Liver (tissue), 8 donors: ENCODE measurements at regions not wholly inside any gene's neighbourhood (a gene's known extent, or its start where the extent isn't known, plus 50 kb on each side); places are given as distances from the start of the nearest gene placed in this dataset.

Experiments
- DNase-seq: peaks from one replicate; pipeline ENCODE4 v3.0.0-alpha.2; 2017; ENCODE audit warnings: low spot score
- H3K27ac ChIP-seq, 2 donors: one replicate each; pipeline ENCODE4 v1.7.0; 2013; ENCODE audit warnings: inconsistent platforms in 2 of 2, low read length in 2 of 2, control low read depth in 1 of 2, low read depth in 1 of 2, mild to moderate bottlenecking in 1 of 2
- H3K27me3 ChIP-seq, 4 donors: one replicate each; pipeline versions ENCODE4 v1.6.1 to v1.7.0; 2013; ENCODE audit warnings: low read length in 3 of 4, inconsistent platforms in 1 of 4, mild to moderate bottlenecking in 1 of 4, moderate library complexity in 1 of 4; ENCODE audit not compliant: control insufficient read depth in 4 of 4, insufficient read depth in 4 of 4
- H3K36me3 ChIP-seq, 4 donors: one replicate each; pipeline versions ENCODE4 v1.6.1 to v1.7.0; 2013; ENCODE audit warnings: low read length in 3 of 4, mild to moderate bottlenecking in 3 of 4, low read depth in 1 of 4, moderate library complexity in 1 of 4; ENCODE audit not compliant: control insufficient read depth in 4 of 4, insufficient read depth in 3 of 4
- H3K4me1 ChIP-seq, 4 donors: one replicate each; pipeline versions ENCODE4 v1.6.1 to v1.7.0; 2013; ENCODE audit warnings: low read length in 3 of 4, mild to moderate bottlenecking in 3 of 4, moderate library complexity in 1 of 4; ENCODE audit not compliant: control insufficient read depth in 4 of 4, insufficient read depth in 4 of 4
- H3K4me3 ChIP-seq, 3 donors: one replicate each; pipeline versions ENCODE4 v1.6.1 to v1.7.0; 2013; ENCODE audit warnings: low read length in 3 of 3, control low read depth in 1 of 3, low read depth in 1 of 3, mild to moderate bottlenecking in 1 of 3
- H3K9ac ChIP-seq, 2 donors: one replicate each; pipeline ENCODE4 v1.7.0; 2013; ENCODE audit warnings: low read length in 2 of 2, mild to moderate bottlenecking in 2 of 2, moderate library complexity in 2 of 2, control low read depth in 1 of 2, low read depth in 1 of 2
- H3K9me3 ChIP-seq, 4 donors: one replicate each; pipeline versions ENCODE4 v1.6.1 to v1.7.0; 2013; ENCODE audit warnings: low read length in 3 of 4; ENCODE audit not compliant: control insufficient read depth in 4 of 4
- ATF3 ChIP-seq: IDR thresholded peaks from 2 replicates; pipeline ENCODE4 v1.6.1; 2016; ENCODE audit warnings: antibody characterized with exemption
- CTCF ChIP-seq: fragments of 150-350 bp; IDR thresholded peaks from 2 replicates; pipeline ENCODE4 v1.5.1; 2017; ENCODE audit warnings: improper control_type of control experiment, low read depth, low read length; ENCODE audit not compliant: missing input control
- FOXA1 ChIP-seq: IDR thresholded peaks from 2 replicates; pipeline ENCODE4 v1.6.1; 2016; ENCODE audit warnings: antibody characterized with exemption
- FOXA2 ChIP-seq: IDR thresholded peaks from 2 replicates; pipeline ENCODE4 v1.6.1; 2016; ENCODE audit warnings: antibody characterized with exemption
- GABPA ChIP-seq, 2 donors: IDR thresholded peaks in 1 of 2; conservative IDR thresholded peaks in 1 of 2; 2 replicates each; pipeline ENCODE4 v1.6.1; 2016; ENCODE audit warnings: antibody characterized with exemption in 2 of 2, mild to moderate bottlenecking in 1 of 2, moderate library complexity in 1 of 2
- HNF4A ChIP-seq, 2 donors: conservative IDR thresholded peaks; 2 replicates each; pipeline ENCODE4 v1.6.1; 2016; ENCODE audit warnings: antibody characterized with exemption in 2 of 2, mild to moderate bottlenecking in 2 of 2
- HNF4G ChIP-seq: IDR thresholded peaks from 2 replicates; pipeline ENCODE4 v1.6.1; 2016; ENCODE audit warnings: antibody characterized with exemption
- JUND ChIP-seq, 2 donors: IDR thresholded peaks; 2 replicates each; pipeline ENCODE4 v1.6.1; 2016; ENCODE audit warnings: antibody characterized with exemption in 2 of 2
- NR2F2 ChIP-seq: IDR thresholded peaks from 2 replicates; pipeline ENCODE4 v1.6.1; 2016; ENCODE audit warnings: antibody characterized with exemption
- RAD21 ChIP-seq, 2 donors: IDR thresholded peaks; 2 replicates each; pipeline ENCODE4 v1.6.1; 2016; ENCODE audit warnings: antibody characterized with exemption in 2 of 2, mild to moderate bottlenecking in 2 of 2
- REST ChIP-seq: IDR thresholded peaks from 2 replicates; pipeline ENCODE4 v1.6.1; 2016; ENCODE audit warnings: antibody characterized with exemption, mild to moderate bottlenecking
- SP1 ChIP-seq: IDR thresholded peaks from 2 replicates; pipeline ENCODE4 v1.6.1; 2018; ENCODE audit warnings: antibody characterized with exemption, mild to moderate bottlenecking
- TAF1 ChIP-seq: conservative IDR thresholded peaks from 2 replicates; pipeline ENCODE4 v1.6.1; 2016; ENCODE audit warnings: antibody characterized with exemption, mild to moderate bottlenecking
- YY1 ChIP-seq: IDR thresholded peaks from 2 replicates; pipeline ENCODE4 v1.6.1; 2016; ENCODE audit warnings: antibody characterized with exemption, mild to moderate bottlenecking
- WGBS: extraction: QIAGEN DNeasy Blood & Tissue Kit; methylation state at CpG from one replicate; pipeline ENCODE4 v1.1.7; 2013; 5-methylcytosine and 5-hydroxymethylcytosine counted together
- TF ChIP-seq, protein P1 (sequence below): IDR thresholded peaks from 2 replicates; pipeline ENCODE4 v1.6.1; 2016; ENCODE audit warnings: antibody characterized with exemption
- TF ChIP-seq, protein P2 (sequence below): IDR thresholded peaks from 2 replicates; pipeline ENCODE4 v1.6.1; 2016; ENCODE audit warnings: antibody characterized with exemption
- donor health status: healthy.
- donor health status: healthy.
- donor health status: healthy.
- donor health status: healthy.
- donor health status: healthy.

DNA sequence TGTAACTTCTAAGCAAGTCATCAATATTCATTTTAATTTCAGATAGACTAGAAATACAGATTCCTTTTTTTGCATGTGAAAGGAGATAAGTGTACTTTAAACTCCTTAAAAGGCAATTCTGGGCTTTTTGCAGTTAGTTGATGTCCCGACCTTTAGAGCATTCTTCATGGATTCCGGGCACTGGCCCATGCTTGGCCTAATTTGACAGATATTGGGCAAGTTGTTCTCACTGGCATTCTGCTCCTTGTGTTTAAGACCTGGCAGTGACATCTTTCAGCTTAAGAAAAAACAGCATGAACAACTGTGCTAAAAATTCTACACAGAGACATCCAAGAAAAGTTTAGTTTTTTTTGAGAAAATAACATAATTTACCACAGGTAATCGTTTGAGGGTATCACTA, 1037.2 kb downstream of the PCDH18 start:
- DNase-seq, result no peak

DNA sequence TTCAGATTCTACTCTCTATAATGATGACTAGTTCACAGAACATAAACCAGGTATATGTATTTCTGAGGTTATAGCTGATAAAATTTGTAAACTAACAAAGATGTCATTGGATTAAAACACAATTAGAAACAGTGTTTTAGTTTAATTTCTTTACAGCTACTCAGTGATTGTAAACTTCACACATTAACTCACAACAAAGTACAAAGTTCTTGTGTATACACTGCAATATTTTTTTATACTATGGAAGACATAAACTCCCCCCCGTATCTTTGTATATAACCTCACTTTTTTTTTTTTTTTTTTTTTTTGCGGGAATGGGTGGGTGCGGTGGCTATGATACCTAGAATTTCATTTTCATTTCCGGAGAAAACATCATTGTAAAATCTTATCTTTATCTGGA, 1043.2 kb downstream of the PCDH18 start:
- H3K27me3 ChIP-seq, result no peaks in the 10 kb centered on the region
- no peaks in the 10 kb centered on the region for H3K9me3 ChIP-seq
- no peak overlapping the region for H3K27ac ChIP-seq
- no peaks in the 10 kb centered on the region for H3K4me1 ChIP-seq
- 62% methylated on average over 4 of the region's 4 CpGs for WGBS
- no peak overlapping the region for H3K9ac ChIP-seq
- no peaks in the 10 kb centered on the region for H3K36me3 ChIP-seq
- H3K4me3 ChIP-seq, result no peak overlapping the region
- DNase-seq, result no peak
- TF ChIP-seq, protein P1, sequence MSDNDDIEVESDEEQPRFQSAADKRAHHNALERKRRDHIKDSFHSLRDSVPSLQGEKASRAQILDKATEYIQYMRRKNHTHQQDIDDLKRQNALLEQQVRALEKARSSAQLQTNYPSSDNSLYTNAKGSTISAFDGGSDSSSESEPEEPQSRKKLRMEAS, result no peak
- TF ChIP-seq GABPA (IDR thresholded peaks at IDR 0.05 in 1 of 2, conservative IDR thresholded peaks at IDR 0.05 in 1 of 2), result no peak
- TF ChIP-seq, protein P2, sequence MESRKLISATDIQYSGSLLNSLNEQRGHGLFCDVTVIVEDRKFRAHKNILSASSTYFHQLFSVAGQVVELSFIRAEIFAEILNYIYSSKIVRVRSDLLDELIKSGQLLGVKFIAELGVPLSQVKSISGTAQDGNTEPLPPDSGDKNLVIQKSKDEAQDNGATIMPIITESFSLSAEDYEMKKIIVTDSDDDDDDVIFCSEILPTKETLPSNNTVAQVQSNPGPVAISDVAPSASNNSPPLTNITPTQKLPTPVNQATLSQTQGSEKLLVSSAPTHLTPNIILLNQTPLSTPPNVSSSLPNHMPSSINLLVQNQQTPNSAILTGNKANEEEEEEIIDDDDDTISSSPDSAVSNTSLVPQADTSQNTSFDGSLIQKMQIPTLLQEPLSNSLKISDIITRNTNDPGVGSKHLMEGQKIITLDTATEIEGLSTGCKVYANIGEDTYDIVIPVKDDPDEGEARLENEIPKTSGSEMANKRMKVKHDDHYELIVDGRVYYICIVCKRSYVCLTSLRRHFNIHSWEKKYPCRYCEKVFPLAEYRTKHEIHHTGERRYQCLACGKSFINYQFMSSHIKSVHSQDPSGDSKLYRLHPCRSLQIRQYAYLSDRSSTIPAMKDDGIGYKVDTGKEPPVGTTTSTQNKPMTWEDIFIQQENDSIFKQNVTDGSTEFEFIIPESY, result no peak
- TF ChIP-seq ATF3, result no peak
- no peak for TF ChIP-seq HNF4A (conservative IDR thresholded peaks at IDR 0.05)
- no peak for TF ChIP-seq REST
- TF ChIP-seq NR2F2, result no peak
- TF ChIP-seq YY1, result no peak
- no peak for TF ChIP-seq RAD21 (IDR thresholded peaks at IDR 0.05)
- TF ChIP-seq SP1, result no peak
- no peak for TF ChIP-seq FOXA1
- TF ChIP-seq CTCF, result no peak
- TF ChIP-seq JUND (IDR thresholded peaks at IDR 0.05), result no peak
- no peak for TF ChIP-seq TAF1
- TF ChIP-seq FOXA2, result no peak

More for the DNA sequence above, 1037.2 kb downstream of the PCDH18 start:
- Histone ChIP-seq H3K4me3 (no peak overlapping the region), H3K36me3 (no peaks in the 10 kb centered on the region), H3K9ac (no peak overlapping the region), H3K4me1 (no peaks in the 10 kb centered on the region), H3K27ac (no peak overlapping the region), H3K9me3 (no peaks in the 10 kb centered on the region), H3K27me3 (no peaks in the 10 kb centered on the region)
- WGBS, result 63% methylated on average over 3 of the region's 3 CpGs
- TF ChIP-seq HNF4G, result no peak
- no peak for TF ChIP-seq TAF1
- no peak for TF ChIP-seq CTCF
- TF ChIP-seq, protein P2, result no peak
- TF ChIP-seq GABPA (IDR thresholded peaks at IDR 0.05 in 1 of 2, conservative IDR thresholded peaks at IDR 0.05 in 1 of 2), result no peak
- TF ChIP-seq NR2F2, result no peak
- no peak for TF ChIP-seq JUND (IDR thresholded peaks at IDR 0.05)
